Hepatocyte (in vitro differentiated cells): ENCODE measurements at regions not wholly inside any gene's neighbourhood (a gene's known extent, or its start where the extent isn't known, plus 50 kb on each side); places are given as distances from the start of the nearest gene placed in this dataset.

Experiments
- CTCF ChIP-seq: fragments of 200-600 bp; sonication (generic); IDR thresholded peaks from 2 replicates; pipeline ENCODE4 v1.5.1; 2016; ENCODE audit warnings: antibody characterized with exemption, mild to moderate bottlenecking; ENCODE audit not compliant: poor library complexity
- EZH2 ChIP-seq: fragments of 200-600 bp; sonication (generic); IDR thresholded peaks from 2 replicates; pipeline ENCODE4 v1.6.1; 2016; ENCODE audit warnings: antibody characterized with exemption, mild to moderate bottlenecking, borderline replicate concordance

- no peak for TF ChIP-seq EZH2
- no peak for TF ChIP-seq CTCF
Measured at GRCh38 chr1:198970916-198971315, 332.1 kb downstream of the PTPRC start.
